Thymus (tissue), 11 donors: ENCODE measurements at regions not wholly inside any gene's neighbourhood (a gene's known extent, or its start where the extent isn't known, plus 50 kb on each side); places are given as distances from the start of the nearest gene placed in this dataset.
"Not testable (repeated sequence)": the region's sequence is repeated elsewhere in the genome, so short reads cannot be mapped to it uniquely, and the experiment has no call there.

Experiments used
- DNase-seq, 9 donors: peaks; one replicate each; pipeline ENCODE4 v3.0.0-alpha.2; 2013; ENCODE audit warnings: low spot score in 9 of 9, low read depth in 6 of 9, missing footprints in 1 of 9
- H3K27ac ChIP-seq, 2 donors: one replicate each; pipeline ENCODE4 v1.5.1; 2013; ENCODE audit warnings: control low read depth in 1 of 2, low read depth in 1 of 2, low read length in 1 of 2, mild to moderate bottlenecking in 1 of 2, moderate library complexity in 1 of 2
- H3K27me3 ChIP-seq, 2 donors: one replicate each; pipeline ENCODE4 v1.5.1; 2013; ENCODE audit warnings: low read length in 1 of 2; ENCODE audit not compliant: control insufficient read depth in 2 of 2, insufficient read depth in 1 of 2
- H3K36me3 ChIP-seq, 2 donors: one replicate each; pipeline ENCODE4 v1.5.1; 2013; ENCODE audit warnings: low read length in 1 of 2, mild to moderate bottlenecking in 1 of 2, moderate library complexity in 1 of 2; ENCODE audit not compliant: control insufficient read depth in 2 of 2, insufficient read depth in 2 of 2
- H3K4me1 ChIP-seq, 2 donors: one replicate each; pipeline ENCODE4 v1.5.1; 2013; ENCODE audit warnings: low read length in 2 of 2; ENCODE audit not compliant: control insufficient read depth in 2 of 2, insufficient read depth in 2 of 2
- H3K4me3 ChIP-seq, 2 donors: one replicate each; pipeline ENCODE4 v1.5.1; 2013; ENCODE audit warnings: low read length in 2 of 2, control low read depth in 1 of 2, mild to moderate bottlenecking in 1 of 2
- H3K9me3 ChIP-seq, 2 donors: one replicate each; pipeline ENCODE4 v1.5.1; 2013; ENCODE audit warnings: low read length in 1 of 2, mild to moderate bottlenecking in 1 of 2; ENCODE audit not compliant: control insufficient read depth in 2 of 2, insufficient read depth in 1 of 2
- WGBS: extraction: QIAGEN DNeasy Blood & Tissue Kit; methylation state at CpG from one replicate; pipeline ENCODE4 v1.1.7; 2013; 5-methylcytosine and 5-hydroxymethylcytosine counted together
- donor health status: healthy.

- Histone ChIP-seq H3K4me1 (no peaks in the 10 kb centered on the region), H3K4me3 (no peak overlapping the region), H3K36me3 (no peaks in the 10 kb centered on the region), H3K27ac (no peak overlapping the region), H3K9me3 (no peaks in the 10 kb centered on the region), H3K27me3 (no peaks in the 10 kb centered on the region)
- DNase-seq: peak in 1 of 9 donors; percentile 3
- 80% methylated on average over 2 of the region's 2 CpGs for WGBS
These were observed 733.7 kb upstream of the PABPC4L start for GRCh38 chr4:134935320-134935719.

DNA sequence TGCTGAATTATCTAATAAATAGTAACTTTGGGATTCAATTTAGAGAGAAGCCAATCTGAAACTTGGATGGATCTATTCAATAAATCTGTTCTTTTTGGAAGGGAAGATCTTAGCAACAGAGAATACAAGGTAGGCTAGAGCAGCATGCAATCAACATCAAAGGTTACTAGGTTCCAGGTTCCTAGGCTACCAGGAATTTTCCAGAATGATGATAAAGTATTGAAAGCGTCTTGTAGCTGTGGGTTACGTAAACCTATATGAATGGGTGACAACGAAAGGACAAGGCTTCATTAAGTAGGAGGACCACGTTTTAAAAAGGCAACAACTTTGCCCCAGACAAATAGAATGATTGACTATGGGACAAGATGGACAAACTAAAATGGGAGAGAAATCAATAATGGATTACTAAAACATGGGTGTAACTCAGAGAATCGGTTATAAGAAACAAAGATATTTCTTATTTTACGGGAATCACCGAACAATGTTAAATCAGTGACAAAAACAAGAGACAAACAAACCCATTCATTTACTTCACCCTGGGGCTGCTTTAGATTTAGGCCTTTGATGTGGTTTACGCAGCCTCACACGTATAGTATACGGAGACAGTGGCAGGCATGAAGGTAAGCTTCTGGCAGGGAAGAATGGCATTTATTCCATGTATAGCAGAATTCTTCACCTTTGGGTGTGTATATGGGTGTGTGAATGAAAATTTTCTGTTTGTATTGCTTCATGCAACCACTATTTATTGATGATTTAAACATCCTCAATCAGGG is 732.6 kb upstream of the PABPC4L start:
- Histone ChIP-seq H3K27me3 (no peaks in the 10 kb centered on the region), H3K9me3 (no peaks in the 10 kb centered on the region), H3K4me1 (no peaks in the 10 kb centered on the region), H3K27ac (no peak overlapping the region), H3K4me3 (no peak overlapping the region), H3K36me3 (no peaks in the 10 kb centered on the region)
- DNase-seq: no peak
- 90% methylated on average over 10 of the region's 10 CpGs for WGBS

DNA sequence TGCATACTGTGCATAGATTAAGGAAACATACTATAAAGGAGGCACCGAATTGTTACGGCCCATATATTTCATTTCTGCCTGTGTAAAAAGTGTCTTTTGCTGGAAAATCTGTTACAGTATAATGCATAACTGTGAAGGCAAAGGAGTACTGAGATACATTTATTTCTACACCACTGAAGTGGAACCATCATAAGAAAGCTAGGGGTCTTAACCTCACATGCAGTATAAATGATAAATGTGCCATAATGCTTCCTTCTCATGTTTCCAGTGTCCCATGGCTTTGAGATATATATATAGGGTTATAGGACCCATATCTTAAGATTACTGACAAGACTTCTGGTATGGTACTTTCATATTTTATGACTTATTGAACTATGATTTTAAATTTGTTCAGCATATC is 713.8 kb upstream of the PABPC4L start:
- DNase-seq: no peak
- Histone ChIP-seq H3K4me3 (no peak overlapping the region), H3K4me1 (no peaks in the 10 kb centered on the region), H3K27me3 (no peaks in the 10 kb centered on the region), H3K36me3 (no peaks in the 10 kb centered on the region), H3K27ac (no peak overlapping the region), H3K9me3 (no peaks in the 10 kb centered on the region)
- 92% methylated on average over 2 of the region's 2 CpGs for WGBS

- H3K27me3 ChIP-seq, H3K9me3 ChIP-seq, H3K4me1 ChIP-seq, H3K4me3 ChIP-seq, DNase-seq, H3K36me3 ChIP-seq, H3K27ac ChIP-seq: not testable (repeated sequence)
- WGBS: 88% methylated on average over 7 of the region's 7 CpGs
These were observed 712.7 kb upstream of the PABPC4L start for GRCh38 chr4:134914250-134914649.

GRCh38 chr4:134911941-134912340 is 710.4 kb upstream of the PABPC4L start:
- 68% methylated on average over 2 of the region's 2 CpGs for WGBS
- Histone ChIP-seq H3K4me1 (no peaks in the 10 kb centered on the region), H3K27me3 (no peaks in the 10 kb centered on the region), H3K9me3 (no peaks in the 10 kb centered on the region), H3K27ac (no peak overlapping the region), H3K36me3 (no peaks in the 10 kb centered on the region), H3K4me3 (no peak overlapping the region)
- DNase-seq: no peak

- 72% methylated on average over 2 of the region's 2 CpGs for WGBS
- Histone ChIP-seq H3K27ac (no peak overlapping the region), H3K9me3 (no peaks in the 10 kb centered on the region), H3K4me3 (no peak overlapping the region), H3K27me3 (no peaks in the 10 kb centered on the region), H3K36me3 (no peaks in the 10 kb centered on the region), H3K4me1 (no peaks in the 10 kb centered on the region)
- DNase-seq: no peak
These were observed 704.9 kb upstream of the PABPC4L start for GRCh38 chr4:134906404-134907023.

GRCh38 chr4:134905061-134905460 is 703.5 kb upstream of the PABPC4L start:
- no peaks in the 10 kb centered on the region for H3K27me3 ChIP-seq
- WGBS: 87% methylated on average over 1 of the region's 1 CpG
- no peaks in the 10 kb centered on the region for H3K9me3 ChIP-seq
- H3K4me1 ChIP-seq: no peaks in the 10 kb centered on the region
- DNase-seq: no peak
- H3K27ac ChIP-seq: no peak overlapping the region
- H3K4me3 ChIP-seq: no peak overlapping the region
- no peaks in the 10 kb centered on the region for H3K36me3 ChIP-seq

- WGBS: 97% methylated on average over 2 of the region's 2 CpGs
- Histone ChIP-seq H3K4me1 (no peaks in the 10 kb centered on the region), H3K9me3 (no peaks in the 10 kb centered on the region), H3K27ac (no peak overlapping the region), H3K36me3 (no peaks in the 10 kb centered on the region), H3K27me3 (no peaks in the 10 kb centered on the region), H3K4me3 (no peak overlapping the region)
- DNase-seq: no peak
These were observed 686.6 kb upstream of the PABPC4L start for GRCh38 chr4:134888156-134888555.

DNA sequence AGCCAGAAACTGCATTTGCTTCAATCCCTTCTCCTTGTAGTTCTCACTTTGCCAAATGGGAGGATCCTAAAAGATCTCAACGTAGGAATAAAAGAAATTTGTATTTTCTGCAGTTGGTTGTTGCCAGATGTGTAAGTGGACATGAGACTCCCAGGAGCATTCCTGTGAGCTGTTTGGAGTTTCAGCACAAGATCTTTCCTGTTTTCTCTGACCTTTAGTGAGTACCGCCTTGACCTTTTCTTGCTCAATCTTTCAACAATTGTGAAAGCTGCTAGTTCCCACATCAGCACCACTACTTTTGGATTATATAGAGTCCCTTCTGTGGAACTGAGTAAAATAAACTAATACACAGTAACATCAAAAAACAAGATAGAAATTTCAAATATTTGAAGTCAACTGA is 683.8 kb upstream of the PABPC4L start:
- WGBS: 88% methylated on average over 2 of the region's 2 CpGs
- H3K27me3 ChIP-seq: no peaks in the 10 kb centered on the region

More for the DNA sequence above, 683.8 kb upstream of the PABPC4L start:
- Histone ChIP-seq H3K4me1 (no peaks in the 10 kb centered on the region), H3K4me3 (no peak overlapping the region), H3K36me3 (no peaks in the 10 kb centered on the region), H3K27ac (no peak overlapping the region), H3K9me3 (no peaks in the 10 kb centered on the region)
- no peak for DNase-seq
